Muscle of leg (tissue), 3 donors: ENCODE measurements at regions not wholly inside any gene's neighbourhood (a gene's known extent, or its start where the extent isn't known, plus 50 kb on each side); places are given as distances from the start of the nearest gene placed in this dataset.

Source experiments
- DNase-seq: peaks from one replicate; pipeline ENCODE4 v3.0.0; 2013
- H3K27ac ChIP-seq: one replicate; pipeline ENCODE4 v1.5.1; 2013; ENCODE audit warnings: mild to moderate bottlenecking, low read length, control low read depth
- H3K27me3 ChIP-seq: one replicate; pipeline ENCODE4 v1.6.1; 2013; ENCODE audit warnings: low read length; ENCODE audit not compliant: control insufficient read depth, insufficient read depth
- H3K36me3 ChIP-seq: one replicate; pipeline ENCODE4 v1.6.1; 2013; ENCODE audit warnings: low read length; ENCODE audit not compliant: control insufficient read depth, insufficient read depth
- H3K4me1 ChIP-seq: one replicate; pipeline ENCODE4 v1.6.1; 2013; ENCODE audit warnings: low read length; ENCODE audit not compliant: control insufficient read depth, insufficient read depth
- H3K4me3 ChIP-seq: one replicate; pipeline ENCODE4 v1.5.1; 2013; ENCODE audit warnings: low read length, control low read depth
- H3K9me3 ChIP-seq: replicated peaks from 2 replicates; pipeline ENCODE4 v1.6.1; 2013; ENCODE audit warnings: low read depth, low read length; ENCODE audit not compliant: control insufficient read depth
- WGBS: methylation state at CpG from one replicate; pipeline ENCODE4 v1.1.5; 2013; ENCODE audit warnings: missing lambda C conversion rate; ENCODE audit not compliant: insufficient coverage; 5-methylcytosine and 5-hydroxymethylcytosine counted together

- peaks cover 3% of the 10 kb centered on the region for H3K4me1 ChIP-seq
Measured at GRCh38 chr13:80083853-80084676, 256.9 kb downstream of the SPRY2 start.

DNA sequence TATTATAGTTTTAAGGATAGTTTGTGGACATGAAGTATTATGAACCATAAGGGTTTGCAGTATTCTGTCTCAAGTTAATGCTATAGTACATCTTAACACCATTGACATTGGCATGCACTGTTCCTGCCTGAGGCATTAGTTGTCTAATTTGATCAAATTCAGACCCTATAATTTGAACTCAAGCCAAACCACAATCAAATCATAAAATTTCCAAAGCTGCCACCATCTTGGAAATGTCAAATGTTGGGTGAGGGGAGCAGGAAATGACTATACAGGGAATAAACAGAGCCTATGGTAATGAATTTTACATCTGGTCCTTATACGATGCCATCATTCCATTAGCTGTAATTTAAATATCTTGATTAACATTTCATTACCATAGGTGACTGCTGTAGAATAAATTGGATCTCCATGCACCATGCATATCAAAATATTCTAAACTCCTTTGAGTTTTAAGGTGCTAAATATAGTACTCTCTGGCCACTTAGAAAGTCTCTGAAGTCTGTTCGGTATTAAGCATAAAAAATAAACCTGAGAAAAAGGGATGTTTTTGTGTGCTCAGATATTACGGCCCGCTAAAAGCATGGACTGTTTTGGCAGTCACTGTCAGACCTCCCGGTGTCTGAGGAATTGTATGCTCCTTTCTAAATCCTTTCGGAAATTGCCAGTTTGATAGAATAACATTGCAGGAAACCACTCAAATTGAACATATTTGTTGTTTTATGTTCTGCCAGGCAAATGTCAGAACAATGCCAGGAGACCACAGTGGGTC, 257.7 kb downstream of the SPRY2 start:
- H3K27ac ChIP-seq, result peak overlapping the region; percentile 88
- peaks cover 3% of the 10 kb centered on the region for H3K4me1 ChIP-seq
- no peaks in the 10 kb centered on the region for H3K27me3 ChIP-seq
- DNase-seq, result peak; percentile 69
- no peaks in the 10 kb centered on the region for H3K36me3 ChIP-seq
- 0% methylated on average over 4 of the region's 6 CpGs for WGBS
- no peaks in the 10 kb centered on the region for H3K9me3 ChIP-seq
- no peak overlapping the region for H3K4me3 ChIP-seq

More at GRCh38 chr13:80083853-80084676, 256.9 kb downstream of the SPRY2 start:
- peak overlapping the region; percentile 88 for H3K27ac ChIP-seq
- DNase-seq, result peak; percentile 91
- H3K36me3 ChIP-seq, result no peaks in the 10 kb centered on the region
- H3K27me3 ChIP-seq, result no peaks in the 10 kb centered on the region
- WGBS, result 14% methylated on average over 2 of the region's 4 CpGs
- H3K4me3 ChIP-seq, result no peak overlapping the region
- no peaks in the 10 kb centered on the region for H3K9me3 ChIP-seq

DNA sequence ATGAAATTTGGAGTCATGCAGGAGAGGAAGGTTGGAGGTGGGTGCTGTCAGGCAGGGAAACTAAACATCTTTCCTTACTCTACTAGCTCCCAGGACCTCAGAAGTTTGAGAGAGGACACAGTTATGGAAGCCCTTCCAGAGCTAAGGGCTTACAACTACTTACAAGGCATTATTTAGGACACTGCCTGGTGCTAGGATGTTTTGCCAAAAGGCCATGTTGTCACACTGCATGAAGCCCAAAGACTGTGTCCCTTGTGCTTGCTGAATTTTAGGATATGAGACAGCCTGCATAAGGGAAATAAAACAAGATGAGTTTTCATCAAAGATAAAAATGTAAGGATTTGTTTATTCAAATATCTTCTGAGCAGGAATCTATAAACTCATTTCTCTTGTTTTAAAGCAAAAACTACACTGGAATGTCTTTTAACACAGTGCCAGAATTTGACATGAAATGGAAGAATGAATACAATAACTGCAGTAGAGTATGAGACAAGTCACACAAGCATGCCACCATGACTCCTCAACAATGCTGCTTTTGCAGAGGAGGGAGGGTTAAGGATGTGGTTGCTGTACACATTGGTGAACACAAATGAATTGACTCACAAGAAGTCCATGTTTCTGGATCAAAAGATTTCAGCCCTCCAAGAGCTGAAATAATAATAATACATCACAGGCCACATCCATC, 258.4 kb downstream of the SPRY2 start:
- DNase-seq, result no peak
- Histone ChIP-seq H3K27me3 (no peaks in the 10 kb centered on the region), H3K4me1 (peaks cover 3% of the 10 kb centered on the region), H3K4me3 (no peak overlapping the region), H3K9me3 (no peaks in the 10 kb centered on the region), H3K27ac (no peak overlapping the region), H3K36me3 (no peaks in the 10 kb centered on the region)

DNA sequence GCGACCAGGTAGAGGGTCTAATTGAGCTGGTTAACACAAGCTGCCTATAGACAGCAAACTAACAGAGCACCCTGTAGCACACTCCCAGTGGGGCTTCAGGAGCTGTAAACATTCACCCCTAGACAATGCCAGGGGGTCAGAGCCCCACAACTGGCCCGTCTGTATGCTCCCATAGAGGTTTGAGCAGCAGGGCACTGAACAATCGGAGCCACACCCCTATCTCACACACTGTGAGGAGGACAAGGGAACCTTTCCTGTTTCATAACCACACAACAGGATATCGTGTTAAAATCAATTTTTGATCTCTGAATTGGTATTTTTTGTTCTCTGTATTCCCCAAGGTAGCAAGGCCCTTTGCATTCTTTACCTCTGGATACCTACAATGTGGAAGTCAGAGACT, 266.1 kb downstream of the SPRY2 start:
- no peaks in the 10 kb centered on the region for H3K4me1 ChIP-seq
- no peaks in the 10 kb centered on the region for H3K27me3 ChIP-seq
- no peak for DNase-seq
- H3K36me3 ChIP-seq, result no peaks in the 10 kb centered on the region
- H3K9me3 ChIP-seq, result peaks cover 2% of the 10 kb centered on the region
- H3K27ac ChIP-seq, result no peak overlapping the region
- 100% methylated on average over 1 of the region's 4 CpGs for WGBS
- no peak overlapping the region for H3K4me3 ChIP-seq

GRCh38 chr13:80074143-80074752, 266.7 kb downstream of the SPRY2 start:
- Histone ChIP-seq H3K9me3 (peaks cover 2% of the 10 kb centered on the region), H3K27me3 (no peaks in the 10 kb centered on the region), H3K36me3 (no peaks in the 10 kb centered on the region), H3K4me1 (no peaks in the 10 kb centered on the region), H3K4me3 (no peak overlapping the region), H3K27ac (no peak overlapping the region)
- no peak for DNase-seq
- 94% methylated on average over 13 of the region's 13 CpGs for WGBS

DNA sequence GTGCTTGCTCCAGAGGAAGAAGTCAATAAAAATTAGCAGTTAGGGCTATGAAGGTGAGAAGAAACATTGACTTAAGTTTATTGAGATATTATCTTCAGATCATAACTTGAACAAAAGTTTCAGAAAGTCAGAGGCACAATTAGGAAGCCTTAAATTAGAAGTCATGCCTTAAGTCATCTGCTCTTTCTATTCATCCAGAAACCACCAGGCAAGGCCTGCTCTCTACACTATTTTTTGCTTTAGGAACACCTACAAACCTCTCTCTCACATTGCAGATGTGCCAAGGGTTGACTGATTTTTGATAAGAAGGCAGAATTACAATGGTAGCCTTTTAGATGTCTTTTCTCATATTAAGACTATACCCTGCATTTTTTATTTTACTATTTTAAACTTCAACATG, 268.7 kb downstream of the SPRY2 start:
- Histone ChIP-seq H3K9me3 (peaks cover 2% of the 10 kb centered on the region), H3K4me1 (no peaks in the 10 kb centered on the region), H3K4me3 (no peak overlapping the region), H3K27me3 (no peaks in the 10 kb centered on the region), H3K27ac (no peak overlapping the region), H3K36me3 (no peaks in the 10 kb centered on the region)
- DNase-seq, result no peak

- Histone ChIP-seq H3K27me3 (no peaks in the 10 kb centered on the region), H3K4me1 (no peaks in the 10 kb centered on the region), H3K4me3 (no peak overlapping the region), H3K36me3 (no peaks in the 10 kb centered on the region), H3K9me3 (peaks cover 2% of the 10 kb centered on the region), H3K27ac (no peak overlapping the region)
- WGBS, result 37% methylated on average over 6 of the region's 11 CpGs
- no peak for DNase-seq
Measured at GRCh38 chr13:80070024-80070703, 270.8 kb downstream of the SPRY2 start.

DNA sequence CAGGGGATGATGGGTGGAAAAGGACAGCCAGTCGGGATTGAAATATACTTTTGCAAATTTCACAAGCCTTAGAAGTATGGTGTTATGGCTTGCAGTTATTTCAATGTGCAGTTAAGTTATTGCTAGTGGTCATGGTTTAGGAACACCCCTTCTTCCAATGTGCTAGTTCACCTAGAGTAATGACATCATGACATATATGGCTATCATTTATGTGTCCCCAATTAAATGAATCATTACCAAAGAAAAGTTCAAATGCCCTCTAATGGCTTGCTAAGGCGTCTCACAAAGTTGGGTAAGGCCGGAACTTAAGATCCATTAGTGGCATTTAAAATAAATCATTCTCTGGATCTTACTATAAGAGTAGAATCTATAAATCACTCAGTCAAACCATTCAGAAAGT, 271.6 kb downstream of the SPRY2 start:
- Histone ChIP-seq H3K9me3 (peaks cover 2% of the 10 kb centered on the region), H3K27me3 (no peaks in the 10 kb centered on the region), H3K4me1 (no peaks in the 10 kb centered on the region), H3K36me3 (no peaks in the 10 kb centered on the region), H3K4me3 (no peak overlapping the region), H3K27ac (no peak overlapping the region)
- no CpG with 5 or more reads among the region's 3 CpGs for WGBS
- no peak for DNase-seq

GRCh38 chr13:80065996-80066395, 274.9 kb downstream of the SPRY2 start:
- no peak overlapping the region for H3K4me3 ChIP-seq
- no peak overlapping the region for H3K27ac ChIP-seq
- no peaks in the 10 kb centered on the region for H3K9me3 ChIP-seq
- no peak for DNase-seq
- whole genome bisulfite sequencing, result 33% methylated on average over 1 of the region's 1 CpG
- H3K36me3 ChIP-seq, result no peaks in the 10 kb centered on the region
- no peaks in the 10 kb centered on the region for H3K4me1 ChIP-seq
- no peaks in the 10 kb centered on the region for H3K27me3 ChIP-seq
